ENCODE measurements at regions not wholly inside any gene's neighbourhood (a gene's known extent, or its start where the extent isn't known, plus 50 kb on each side); places are given as distances from the start of the nearest gene placed in this dataset.
A peak's percentile ranks its signal among the peaks of the same experiment; 100 is the strongest.

- Histone ChIP-seq H3K27me3 (ENCODE audit: insufficient read depth, low read length, poor library complexity) (no peaks in the 10 kb centered on the region), H3K4me1 (ENCODE audit: control insufficient read depth, low read depth, low read length) (peaks cover 14% of the 10 kb centered on the region), H3K4ac (ENCODE audit: low read depth, low read length) (no peak overlapping the region), H3K4me3 (ENCODE audit: low read length) (no peak overlapping the region), H3K18ac (ENCODE audit: low read length) (no peak overlapping the region), H2BK120ac (ENCODE audit: low read depth, low read length) (no peak overlapping the region), H3K4me2 (ENCODE audit: low read length) (no peak overlapping the region), H3K79me2 (ENCODE audit: control insufficient read depth, insufficient read depth, low read length) (peaks cover 31% of the 10 kb centered on the region), H2AK5ac (ENCODE audit: low read length) (no peak overlapping the region), H2BK15ac (replicated peaks; ENCODE audit: low read depth) (no peak overlapping the region), H3K27ac (ENCODE audit: low read depth, low read length) (no peak overlapping the region), H3K23ac (ENCODE audit: low read length) (no peak overlapping the region), H3K56ac (ENCODE audit: low read length) (no peak overlapping the region), H2BK5ac (ENCODE audit: low read length) (no peak overlapping the region), H3K79me1 (ENCODE audit: low read length) (peaks cover 8% of the 10 kb centered on the region), H3K36me3 (ENCODE audit: control insufficient read depth, insufficient read depth, low read length) (no peaks in the 10 kb centered on the region), H3K9ac (ENCODE audit: low read length) (no peak overlapping the region), H4K5ac (ENCODE audit: low read length) (no peak overlapping the region), H4K8ac (ENCODE audit: low read depth, low read length) (no peak overlapping the region)
- WGBS (ENCODE audit: extremely low coverage, insufficient coverage, low lambda C conversion rate), result no CpG with 5 or more reads among the region's 2 CpGs
- DNase-seq, result no peak
These were observed 151.2 kb upstream of the DST start for GRCh38 chr6:56793938-56794337.

- peaks cover 28% of the 10 kb centered on the region for H3K79me2 ChIP-seq (ENCODE audit: control insufficient read depth, insufficient read depth, low read length)
- H3K23ac ChIP-seq (ENCODE audit: low read length), result no peak overlapping the region
- H2AK5ac ChIP-seq (ENCODE audit: low read length), result no peak overlapping the region
- no peak overlapping the region for H3K4ac ChIP-seq (ENCODE audit: low read depth, low read length)
- H2BK15ac ChIP-seq (replicated peaks; ENCODE audit: low read depth), result no peak overlapping the region
- H3K79me1 ChIP-seq (ENCODE audit: low read length), result peaks cover 8% of the 10 kb centered on the region
- DNase-seq, result no peak
- H4K5ac ChIP-seq (ENCODE audit: low read length), result no peak overlapping the region
- H3K9ac ChIP-seq (ENCODE audit: low read length), result no peak overlapping the region
- H2BK5ac ChIP-seq (ENCODE audit: low read length), result no peak overlapping the region
- H3K27me3 ChIP-seq (ENCODE audit: insufficient read depth, low read length, poor library complexity), result no peaks in the 10 kb centered on the region
- H4K8ac ChIP-seq (ENCODE audit: low read depth, low read length), result no peak overlapping the region
- H2BK120ac ChIP-seq (ENCODE audit: low read depth, low read length), result no peak overlapping the region
- H3K18ac ChIP-seq (ENCODE audit: low read length), result no peak overlapping the region
- peaks cover 12% of the 10 kb centered on the region for H3K4me1 ChIP-seq (ENCODE audit: control insufficient read depth, low read depth, low read length)
- H3K27ac ChIP-seq (ENCODE audit: low read depth, low read length), result no peak overlapping the region
- no peak overlapping the region for H3K4me3 ChIP-seq (ENCODE audit: low read length)
- no peaks in the 10 kb centered on the region for H3K36me3 ChIP-seq (ENCODE audit: control insufficient read depth, insufficient read depth, low read length)
- no peak overlapping the region for H3K56ac ChIP-seq (ENCODE audit: low read length)
- H3K4me2 ChIP-seq (ENCODE audit: low read length), result no peak overlapping the region
These were observed 147.7 kb upstream of the DST start for GRCh38 chr6:56790414-56790813.

GRCh38 chr6:56789879-56790278, 147.2 kb upstream of the DST start:
- Histone ChIP-seq H3K9ac (ENCODE audit: low read length) (no peak overlapping the region), H4K8ac (ENCODE audit: low read depth, low read length) (no peak overlapping the region), H3K79me1 (ENCODE audit: low read length) (peaks cover 8% of the 10 kb centered on the region), H2BK120ac (ENCODE audit: low read depth, low read length) (no peak overlapping the region), H3K36me3 (ENCODE audit: control insufficient read depth, insufficient read depth, low read length) (no peaks in the 10 kb centered on the region), H3K79me2 (ENCODE audit: control insufficient read depth, insufficient read depth, low read length) (peaks cover 27% of the 10 kb centered on the region), H2BK15ac (replicated peaks; ENCODE audit: low read depth) (no peak overlapping the region), H2BK5ac (ENCODE audit: low read length) (no peak overlapping the region), H3K4ac (ENCODE audit: low read depth, low read length) (no peak overlapping the region), H3K23ac (ENCODE audit: low read length) (no peak overlapping the region), H3K4me2 (ENCODE audit: low read length) (no peak overlapping the region), H3K18ac (ENCODE audit: low read length) (no peak overlapping the region), H2AK5ac (ENCODE audit: low read length) (no peak overlapping the region), H3K4me1 (ENCODE audit: control insufficient read depth, low read depth, low read length) (peaks cover 12% of the 10 kb centered on the region), H3K4me3 (ENCODE audit: low read length) (no peak overlapping the region), H4K5ac (ENCODE audit: low read length) (no peak overlapping the region), H3K56ac (ENCODE audit: low read length) (peak overlapping the region; percentile 13), H3K27me3 (ENCODE audit: insufficient read depth, low read length, poor library complexity) (no peaks in the 10 kb centered on the region), H3K27ac (ENCODE audit: low read depth, low read length) (no peak overlapping the region)
- DNase-seq, result no peak
- no CpG with 5 or more reads among the region's 2 CpGs for WGBS (ENCODE audit: extremely low coverage, insufficient coverage, low lambda C conversion rate)

- H3K36me3 ChIP-seq (ENCODE audit: control insufficient read depth, insufficient read depth, low read length), result no peaks in the 10 kb centered on the region
- no peak overlapping the region for H2BK120ac ChIP-seq (ENCODE audit: low read depth, low read length)
- DNase-seq, result no peak
- no peak overlapping the region for H2AK5ac ChIP-seq (ENCODE audit: low read length)
- no peak overlapping the region for H3K56ac ChIP-seq (ENCODE audit: low read length)
- no peak overlapping the region for H3K4me3 ChIP-seq (ENCODE audit: low read length)
- peaks cover 26% of the 10 kb centered on the region for H3K79me2 ChIP-seq (ENCODE audit: control insufficient read depth, insufficient read depth, low read length)
- no peak overlapping the region for H2BK5ac ChIP-seq (ENCODE audit: low read length)
- H3K4me1 ChIP-seq (ENCODE audit: control insufficient read depth, low read depth, low read length), result peaks cover 7% of the 10 kb centered on the region
- H3K23ac ChIP-seq (ENCODE audit: low read length), result no peak overlapping the region
- no CpG with 5 or more reads among the region's 1 CpG for WGBS (ENCODE audit: extremely low coverage, insufficient coverage, low lambda C conversion rate)
- H4K5ac ChIP-seq (ENCODE audit: low read length), result no peak overlapping the region
- no peak overlapping the region for H3K18ac ChIP-seq (ENCODE audit: low read length)
- no peak overlapping the region for H3K27ac ChIP-seq (ENCODE audit: low read depth, low read length)
- H4K8ac ChIP-seq (ENCODE audit: low read depth, low read length), result no peak overlapping the region
- H3K9ac ChIP-seq (ENCODE audit: low read length), result no peak overlapping the region
- no peak overlapping the region for H2BK15ac ChIP-seq (replicated peaks; ENCODE audit: low read depth)
- H3K4me2 ChIP-seq (ENCODE audit: low read length), result no peak overlapping the region
- no peaks in the 10 kb centered on the region for H3K27me3 ChIP-seq (ENCODE audit: insufficient read depth, low read length, poor library complexity)
- peaks cover 7% of the 10 kb centered on the region for H3K79me1 ChIP-seq (ENCODE audit: low read length)
- H3K4ac ChIP-seq (ENCODE audit: low read depth, low read length), result no peak overlapping the region
These were observed 146.7 kb upstream of the DST start for GRCh38 chr6:56789342-56789741.

GRCh38 chr6:56787209-56787608, 144.5 kb upstream of the DST start:
- no peak overlapping the region for H3K9ac ChIP-seq (ENCODE audit: low read length)
- H3K79me2 ChIP-seq (ENCODE audit: control insufficient read depth, insufficient read depth, low read length), result peaks cover 15% of the 10 kb centered on the region
- no peak overlapping the region for H4K5ac ChIP-seq (ENCODE audit: low read length)
- H3K18ac ChIP-seq (ENCODE audit: low read length), result no peak overlapping the region
- H2BK5ac ChIP-seq (ENCODE audit: low read length), result no peak overlapping the region
- no peak overlapping the region for H3K23ac ChIP-seq (ENCODE audit: low read length)
- no peak overlapping the region for H2BK15ac ChIP-seq (replicated peaks; ENCODE audit: low read depth)
- no peak overlapping the region for H4K8ac ChIP-seq (ENCODE audit: low read depth, low read length)
- H3K4me2 ChIP-seq (ENCODE audit: low read length), result no peak overlapping the region
- H2BK120ac ChIP-seq (ENCODE audit: low read depth, low read length), result no peak overlapping the region
- H2AK5ac ChIP-seq (ENCODE audit: low read length), result no peak overlapping the region
- no peaks in the 10 kb centered on the region for H3K27me3 ChIP-seq (ENCODE audit: insufficient read depth, low read length, poor library complexity)
- no peak for DNase-seq
- WGBS (ENCODE audit: extremely low coverage, insufficient coverage, low lambda C conversion rate), result no CpG with 5 or more reads among the region's 1 CpG
- H3K79me1 ChIP-seq (ENCODE audit: low read length), result peaks cover 2% of the 10 kb centered on the region
- H3K56ac ChIP-seq (ENCODE audit: low read length), result no peak overlapping the region
- H3K4ac ChIP-seq (ENCODE audit: low read depth, low read length), result no peak overlapping the region
- no peaks in the 10 kb centered on the region for H3K36me3 ChIP-seq (ENCODE audit: control insufficient read depth, insufficient read depth, low read length)
- H3K27ac ChIP-seq (ENCODE audit: low read depth, low read length), result no peak overlapping the region
- H3K4me1 ChIP-seq (ENCODE audit: control insufficient read depth, low read depth, low read length), result peaks cover 5% of the 10 kb centered on the region
- no peak overlapping the region for H3K4me3 ChIP-seq (ENCODE audit: low read length)

GRCh38 chr6:56786256-56786655, 143.6 kb upstream of the DST start:
- Histone ChIP-seq H3K4ac (ENCODE audit: low read depth, low read length) (no peak overlapping the region), H2BK15ac (replicated peaks; ENCODE audit: low read depth) (no peak overlapping the region), H2AK5ac (ENCODE audit: low read length) (no peak overlapping the region), H3K23ac (ENCODE audit: low read length) (no peak overlapping the region), H2BK5ac (ENCODE audit: low read length) (no peak overlapping the region), H3K27ac (ENCODE audit: low read depth, low read length) (no peak overlapping the region), H3K36me3 (ENCODE audit: control insufficient read depth, insufficient read depth, low read length) (no peaks in the 10 kb centered on the region), H4K5ac (ENCODE audit: low read length) (no peak overlapping the region), H3K56ac (ENCODE audit: low read length) (no peak overlapping the region), H3K4me1 (ENCODE audit: control insufficient read depth, low read depth, low read length) (peaks cover 5% of the 10 kb centered on the region), H3K4me2 (ENCODE audit: low read length) (no peak overlapping the region), H3K27me3 (ENCODE audit: insufficient read depth, low read length, poor library complexity) (no peaks in the 10 kb centered on the region), H3K4me3 (ENCODE audit: low read length) (no peak overlapping the region), H3K18ac (ENCODE audit: low read length) (no peak overlapping the region), H2BK120ac (ENCODE audit: low read depth, low read length) (no peak overlapping the region), H3K79me2 (ENCODE audit: control insufficient read depth, insufficient read depth, low read length) (peaks cover 11% of the 10 kb centered on the region), H3K79me1 (ENCODE audit: low read length) (peaks cover 2% of the 10 kb centered on the region), H4K8ac (ENCODE audit: low read depth, low read length) (no peak overlapping the region), H3K9ac (ENCODE audit: low read length) (no peak overlapping the region)
- WGBS (ENCODE audit: extremely low coverage, insufficient coverage, low lambda C conversion rate), result no CpG with 5 or more reads among the region's 1 CpG
- DNase-seq, result peak; percentile 79

Data from mesendoderm (in vitro differentiated cells).